ENCODE measurements at regions not wholly inside any gene's neighbourhood (a gene's known extent, or its start where the extent isn't known, plus 50 kb on each side); places are given as distances from the start of the nearest gene placed in this dataset.

DNA sequence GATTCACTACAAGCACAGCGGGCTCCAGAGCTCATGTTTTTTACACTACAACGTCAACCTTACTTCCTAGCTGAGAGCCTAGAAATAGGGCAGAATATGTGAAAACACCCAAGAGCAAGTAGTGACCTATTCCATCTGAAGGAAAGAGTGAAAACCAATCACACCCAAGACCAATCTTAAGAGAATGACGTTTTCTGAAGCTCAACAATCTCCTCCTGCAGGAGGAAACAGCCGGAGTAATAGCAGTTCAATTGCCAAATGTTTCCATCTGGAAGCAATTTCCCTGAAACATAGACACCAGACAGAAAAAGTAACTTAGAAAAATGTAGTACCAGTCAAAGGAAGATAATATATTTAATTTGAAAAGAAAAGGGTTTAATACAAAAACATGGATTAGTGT lies 142.4 kb downstream of the ANXA5 start:
- DNase-seq (ENCODE audit: low spot score): no peak
- no peak overlapping the region for H3K4me3 Mint-ChIP-seq (ENCODE audit: unreplicated experiment)
- no peaks in the 10 kb centered on the region for H3K4me1 Mint-ChIP-seq (ENCODE audit: low read depth)
- TF ChIP-seq, protein P1, sequence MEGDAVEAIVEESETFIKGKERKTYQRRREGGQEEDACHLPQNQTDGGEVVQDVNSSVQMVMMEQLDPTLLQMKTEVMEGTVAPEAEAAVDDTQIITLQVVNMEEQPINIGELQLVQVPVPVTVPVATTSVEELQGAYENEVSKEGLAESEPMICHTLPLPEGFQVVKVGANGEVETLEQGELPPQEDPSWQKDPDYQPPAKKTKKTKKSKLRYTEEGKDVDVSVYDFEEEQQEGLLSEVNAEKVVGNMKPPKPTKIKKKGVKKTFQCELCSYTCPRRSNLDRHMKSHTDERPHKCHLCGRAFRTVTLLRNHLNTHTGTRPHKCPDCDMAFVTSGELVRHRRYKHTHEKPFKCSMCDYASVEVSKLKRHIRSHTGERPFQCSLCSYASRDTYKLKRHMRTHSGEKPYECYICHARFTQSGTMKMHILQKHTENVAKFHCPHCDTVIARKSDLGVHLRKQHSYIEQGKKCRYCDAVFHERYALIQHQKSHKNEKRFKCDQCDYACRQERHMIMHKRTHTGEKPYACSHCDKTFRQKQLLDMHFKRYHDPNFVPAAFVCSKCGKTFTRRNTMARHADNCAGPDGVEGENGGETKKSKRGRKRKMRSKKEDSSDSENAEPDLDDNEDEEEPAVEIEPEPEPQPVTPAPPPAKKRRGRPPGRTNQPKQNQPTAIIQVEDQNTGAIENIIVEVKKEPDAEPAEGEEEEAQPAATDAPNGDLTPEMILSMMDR (IDR thresholded peaks at IDR 0.05): no peak
- no peak overlapping the region for H3K27ac Mint-ChIP-seq (ENCODE audit: unreplicated experiment)
- H3K27me3 Mint-ChIP-seq (ENCODE audit: low read depth): peaks cover 3% of the 10 kb centered on the region
- H3K9me3 Mint-ChIP-seq (ENCODE audit: low read depth): no peaks in the 10 kb centered on the region
- H3K36me3 Mint-ChIP-seq (ENCODE audit: low read depth): no peaks in the 10 kb centered on the region

- TF ChIP-seq, protein P1 (IDR thresholded peaks at IDR 0.05): no peak
- Mint-ChIP-seq H3K9me3 (ENCODE audit: low read depth) (peaks cover 8% of the 10 kb centered on the region), H3K4me1 (ENCODE audit: low read depth) (no peaks in the 10 kb centered on the region), H3K4me3 (ENCODE audit: unreplicated experiment) (no peak overlapping the region), H3K36me3 (ENCODE audit: low read depth) (peaks cover 2% of the 10 kb centered on the region), H3K27ac (ENCODE audit: unreplicated experiment) (no peak overlapping the region), H3K27me3 (ENCODE audit: low read depth) (peaks cover 12% of the 10 kb centered on the region)
- DNase-seq (ENCODE audit: low spot score): no peak
Observed at GRCh38 chr4:121551881-121552280, 144.9 kb downstream of the ANXA5 start.

GRCh38 chr4:121551271-121551670 lies 145.5 kb downstream of the ANXA5 start:
- Mint-ChIP-seq H3K4me1 (ENCODE audit: low read depth) (no peaks in the 10 kb centered on the region), H3K27ac (ENCODE audit: unreplicated experiment) (no peak overlapping the region), H3K9me3 (ENCODE audit: low read depth) (peaks cover 13% of the 10 kb centered on the region), H3K27me3 (ENCODE audit: low read depth) (peaks cover 12% of the 10 kb centered on the region), H3K36me3 (ENCODE audit: low read depth) (peaks cover 2% of the 10 kb centered on the region), H3K4me3 (ENCODE audit: unreplicated experiment) (no peak overlapping the region)
- DNase-seq (ENCODE audit: low spot score): no peak
- TF ChIP-seq, protein P1 (IDR thresholded peaks at IDR 0.05): no peak

DNA sequence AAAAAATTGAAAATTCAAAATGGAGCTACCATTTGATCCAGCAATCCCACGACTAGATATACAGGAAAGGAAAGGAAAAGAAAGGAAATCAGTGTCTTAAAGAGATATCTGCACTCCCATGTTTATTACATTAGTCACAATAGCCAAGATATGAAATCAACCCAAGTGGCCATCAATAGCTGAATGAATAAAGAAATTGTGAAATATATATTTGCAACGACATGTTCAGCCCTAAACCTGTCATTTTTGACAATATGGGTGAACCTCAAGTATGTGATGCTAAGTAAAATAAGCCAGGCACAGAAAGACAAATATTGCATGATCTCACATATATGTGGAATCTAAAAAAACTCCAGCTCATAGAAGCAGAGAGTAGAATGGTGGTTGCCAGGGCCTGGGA lies 155.1 kb downstream of the ANXA5 start:
- no peak overlapping the region for H3K27ac Mint-ChIP-seq (ENCODE audit: unreplicated experiment)
- TF ChIP-seq, protein P1 (IDR thresholded peaks at IDR 0.05): no peak
- H3K27me3 Mint-ChIP-seq (ENCODE audit: low read depth): peaks cover 1% of the 10 kb centered on the region
- no peak for DNase-seq (ENCODE audit: low spot score)
- H3K36me3 Mint-ChIP-seq (ENCODE audit: low read depth): no peaks in the 10 kb centered on the region
- H3K4me3 Mint-ChIP-seq (ENCODE audit: unreplicated experiment): no peak overlapping the region
- H3K4me1 Mint-ChIP-seq (ENCODE audit: low read depth): no peaks in the 10 kb centered on the region
- H3K9me3 Mint-ChIP-seq (ENCODE audit: low read depth): peaks cover 8% of the 10 kb centered on the region

DNA sequence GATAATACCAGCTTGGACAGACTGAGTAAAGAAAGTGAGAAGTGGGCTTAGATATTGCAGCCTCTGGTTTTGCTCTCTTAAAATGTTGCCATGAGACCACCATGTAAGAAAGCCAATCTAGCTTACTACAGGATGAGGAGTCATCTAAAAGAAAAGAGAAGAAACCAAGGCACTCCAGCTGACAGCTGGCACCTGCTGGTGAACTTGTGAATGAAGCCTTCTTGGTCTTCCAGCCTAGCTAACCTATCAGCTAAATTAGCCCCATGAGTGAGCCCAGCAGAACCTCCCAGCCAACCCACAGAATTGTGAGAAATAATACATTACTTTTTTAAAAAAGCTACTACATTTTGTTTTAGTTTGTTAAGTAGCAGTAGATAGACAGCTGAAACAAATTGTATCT lies 154.5 kb upstream of the QRFPR start:
- Mint-ChIP-seq H3K36me3 (ENCODE audit: low read depth) (no peaks in the 10 kb centered on the region), H3K9me3 (ENCODE audit: low read depth) (peaks cover 5% of the 10 kb centered on the region), H3K4me1 (ENCODE audit: low read depth) (no peaks in the 10 kb centered on the region), H3K27ac (ENCODE audit: unreplicated experiment) (no peak overlapping the region), H3K4me3 (ENCODE audit: unreplicated experiment) (no peak overlapping the region), H3K27me3 (ENCODE audit: low read depth) (peaks cover 11% of the 10 kb centered on the region)
- TF ChIP-seq, protein P1 (IDR thresholded peaks at IDR 0.05): no peak
- DNase-seq (ENCODE audit: low spot score): no peak
